Common myeloid progenitor, CD34-positive (primary cell): ENCODE measurements at regions not wholly inside any gene's neighbourhood (a gene's known extent, or its start where the extent isn't known, plus 50 kb on each side); places are given as distances from the start of the nearest gene placed in this dataset.

ENCODE experiments used
- CTCF ChIA-PET: fragments of 350-600 bp; sonication (Branson Sonifier 250); formaldehyde crosslinking; loops from one replicate; lab custom pipeline; 2021; ENCODE audit warnings: antibody characterized with exemption; lab: Charles Lee
- POLR2A ChIA-PET: fragments of 350-600 bp; sonication (Branson Sonifier 250); formaldehyde crosslinking; loops from one replicate; lab custom pipeline; 2021; ENCODE audit warnings: antibody characterized with exemption; lab: Charles Lee
- DNase-seq, 3 donors: peaks; one replicate each; pipeline versions ENCODE4 v3.0.0 to v3.0.0-alpha.2; 2013
- H3K27ac ChIP-seq, 2 experiments: 1 replicate in 1 of 2; 2 replicates in 1 of 2; pipeline ENCODE4 v1.7.0; 2013; ENCODE audit warnings: inconsistent platforms in 2 of 2, low read length in 2 of 2, mild to moderate bottlenecking in 2 of 2, low read depth in 1 of 2, moderate library complexity in 1 of 2; ENCODE audit not compliant: severe bottlenecking in 2 of 2, insufficient read depth in 1 of 2, poor library complexity in 1 of 2
- H3K27me3 ChIP-seq, 5 experiments: replicated peaks in 2 of 5; 1 replicate in 3 of 5; 2 replicates in 2 of 5; pipeline versions ENCODE4 v1.6.1 to v1.7.0; 2013; ENCODE audit warnings: low read length in 4 of 5, mild to moderate bottlenecking in 2 of 5, moderate library complexity in 2 of 5, inconsistent platforms in 1 of 5; ENCODE audit not compliant: insufficient read depth in 5 of 5, control insufficient read depth in 4 of 5
- H3K36me3 ChIP-seq, 4 experiments: 1 replicate in 2 of 4; 2 replicates in 2 of 4; pipeline versions ENCODE4 v1.6.1 to v1.7.0; 2013; ENCODE audit warnings: low read length in 3 of 4, control low read depth in 1 of 4, mild to moderate bottlenecking in 1 of 4; ENCODE audit not compliant: control insufficient read depth in 4 of 4, insufficient read depth in 4 of 4
- H3K4me1 ChIP-seq, 4 experiments: 1 replicate in 3 of 4; 2 replicates in 1 of 4; pipeline versions ENCODE4 v1.6.1 to v1.7.1; 2013; ENCODE audit warnings: low read length in 3 of 4, mild to moderate bottlenecking in 3 of 4, control low read depth in 1 of 4, inconsistent platforms in 1 of 4, moderate library complexity in 1 of 4; ENCODE audit not compliant: control insufficient read depth in 4 of 4, insufficient read depth in 4 of 4; ENCODE audit errors: control extremely low read depth in 1 of 4
- H3K4me3 ChIP-seq, 7 experiments: 1 replicate in 4 of 7; 2 replicates in 3 of 7; pipeline versions ENCODE4 v1.5.1 to v1.7.0; 2013; ENCODE audit warnings: mild to moderate bottlenecking in 7 of 7, low read length in 6 of 7, moderate library complexity in 6 of 7, inconsistent platforms in 2 of 7, low read depth in 2 of 7, control low read depth in 1 of 7; ENCODE audit not compliant: insufficient read depth in 4 of 7, control insufficient read depth in 1 of 7; ENCODE audit errors: extremely low read depth in 1 of 7
- H3K9me3 ChIP-seq, 5 experiments: 1 replicate in 4 of 5; 2 replicates in 1 of 5; pipeline versions ENCODE4 v1.6.1 to v1.7.1; 2013; ENCODE audit warnings: low read length in 4 of 5, mild to moderate bottlenecking in 2 of 5, inconsistent platforms in 1 of 5, low read depth in 1 of 5, moderate library complexity in 1 of 5; ENCODE audit not compliant: control insufficient read depth in 4 of 5, insufficient read depth in 2 of 5; ENCODE audit errors: control extremely low read depth in 1 of 5
- WGBS: methylation state at CpG from one replicate; pipeline ENCODE4 v1.1.5; 2013; ENCODE audit not compliant: insufficient coverage; 5-methylcytosine and 5-hydroxymethylcytosine counted together

- ChIA-PET CTCF (no interaction called here), POLR2A (no interaction called here)
- Histone ChIP-seq H3K4me3 (no peak overlapping the region), H3K27ac (no peak overlapping the region), H3K36me3 (no peaks in the 10 kb centered on the region), H3K4me1 (no peaks in the 10 kb centered on the region), H3K27me3 (peaks cover 0 to 3% (median 2%) of the 10 kb centered on the region in 5 experiments), H3K9me3 (peaks cover 0 to 11% (median 0%) of the 10 kb centered on the region in 5 experiments)
- WGBS: 70% methylated on average over 2 of the region's 4 CpGs
- no peak for DNase-seq
These were observed 171.9 kb downstream of the IRX5 start for GRCh38 chr16:55102531-55102930.

- Histone ChIP-seq H3K36me3 (no peaks in the 10 kb centered on the region), H3K9me3 (no peaks in the 10 kb centered on the region), H3K27ac (no peak overlapping the region), H3K4me3 (no peak overlapping the region), H3K4me1 (no peaks in the 10 kb centered on the region), H3K27me3 (peaks cover 0 to 7% (median 4%) of the 10 kb centered on the region in 5 experiments)
- 92% methylated on average over 3 of the region's 3 CpGs for WGBS
- POLR2A ChIA-PET: no interaction called here
- DNase-seq: no peak
- CTCF ChIA-PET: no interaction called here
These were observed 177.2 kb downstream of the IRX5 start for GRCh38 chr16:55107851-55108250.

GRCh38 chr16:55113210-55113609 is 182.5 kb downstream of the IRX5 start:
- Histone ChIP-seq H3K36me3 (no peaks in the 10 kb centered on the region), H3K9me3 (no peaks in the 10 kb centered on the region), H3K4me3 (no peak overlapping the region), H3K27me3 (peaks cover 0 to 4% (median 2%) of the 10 kb centered on the region in 5 experiments), H3K4me1 (no peaks in the 10 kb centered on the region), H3K27ac (no peak overlapping the region)
- ChIA-PET CTCF (no interaction called here), POLR2A (interaction anchor here (0.7 kb wide), 1 partner anchor 53 kb away, joined by 4 read pairs; no protein-coding TSS in a partner anchor)
- no peak for DNase-seq
- 100% methylated on average over 2 of the region's 2 CpGs for WGBS

GRCh38 chr16:55115506-55115905 is 184.8 kb downstream of the IRX5 start:
- H3K4me1 ChIP-seq: no peaks in the 10 kb centered on the region
- H3K27me3 ChIP-seq: peaks cover 0 to 2% (median 0%) of the 10 kb centered on the region in 5 experiments
- ChIA-PET CTCF (no interaction called here), POLR2A (no interaction called here)
- no peak overlapping the region for H3K4me3 ChIP-seq
- 88% methylated on average over 1 of the region's 2 CpGs for WGBS
- no peak for DNase-seq
- H3K36me3 ChIP-seq: no peaks in the 10 kb centered on the region
- no peaks in the 10 kb centered on the region for H3K9me3 ChIP-seq
- no peak overlapping the region for H3K27ac ChIP-seq

GRCh38 chr16:55116165-55116920 is 185.7 kb downstream of the IRX5 start:
- 93% methylated on average over 12 of the region's 14 CpGs for WGBS
- no peaks in the 10 kb centered on the region for H3K36me3 ChIP-seq
- ChIA-PET POLR2A (no interaction called here), CTCF (no interaction called here)
- H3K27ac ChIP-seq: no peak overlapping the region
- H3K4me1 ChIP-seq: no peaks in the 10 kb centered on the region
- no peaks in the 10 kb centered on the region for H3K27me3 ChIP-seq
- no peaks in the 10 kb centered on the region for H3K9me3 ChIP-seq
- no peak overlapping the region for H3K4me3 ChIP-seq
- no peak for DNase-seq

GRCh38 chr16:55118701-55119260 is 188.1 kb downstream of the IRX5 start:
- Histone ChIP-seq H3K4me1 (no peaks in the 10 kb centered on the region), H3K27ac (no peak overlapping the region), H3K9me3 (peaks cover 0 to 2% (median 0%) of the 10 kb centered on the region in 5 experiments), H3K36me3 (no peaks in the 10 kb centered on the region), H3K4me3 (no peak overlapping the region), H3K27me3 (peaks cover 0 to 2% (median 0%) of the 10 kb centered on the region in 5 experiments)
- 97% methylated on average over 9 of the region's 10 CpGs for WGBS
- ChIA-PET POLR2A (no interaction called here), CTCF (no interaction called here)
- DNase-seq: no peak

- DNase-seq: no peak
- Histone ChIP-seq H3K36me3 (no peaks in the 10 kb centered on the region), H3K9me3 (peaks cover 0 to 2% (median 0%) of the 10 kb centered on the region in 5 experiments), H3K27me3 (peaks cover 0 to 6% (median 0%) of the 10 kb centered on the region in 5 experiments), H3K4me3 (no peak overlapping the region), H3K4me1 (no peaks in the 10 kb centered on the region), H3K27ac (no peak overlapping the region)
- 25% methylated on average over 2 of the region's 2 CpGs for WGBS
- CTCF ChIA-PET: no interaction called here
- POLR2A ChIA-PET: no interaction called here
These were observed 189.7 kb downstream of the IRX5 start for GRCh38 chr16:55120408-55120807.
